ENCODE measurements at regions not wholly inside any gene's neighbourhood (a gene's known extent, or its start where the extent isn't known, plus 50 kb on each side); places are given as distances from the start of the nearest gene placed in this dataset.
"Not testable (repeated sequence)": the region's sequence is repeated elsewhere in the genome, so short reads cannot be mapped to it uniquely, and the experiment has no call there.

- not testable (repeated sequence) for TF ChIP-seq SUZ12 (IDR thresholded peaks at IDR 0.05; ENCODE audit: extremely low read depth, insufficient read depth, insufficient read length); YY1 (IDR thresholded peaks at IDR 0.05; ENCODE audit: insufficient read depth, insufficient read length)
These were observed 122.1 kb downstream of the TNFRSF13B start for GRCh38 chr17:16849861-16850260.

Measured in NT2/D1 (cell line).